ENCODE measurements at regions not wholly inside any gene's neighbourhood (a gene's known extent, or its start where the extent isn't known, plus 50 kb on each side); places are given as distances from the start of the nearest gene placed in this dataset.

GRCh38 chr7:91463330-91463729 lies 199.1 kb downstream of the FZD1 start:
- no peak for TF ChIP-seq POLR2A (IDR thresholded peaks at IDR 0.05)
- TF ChIP-seq, protein P1, sequence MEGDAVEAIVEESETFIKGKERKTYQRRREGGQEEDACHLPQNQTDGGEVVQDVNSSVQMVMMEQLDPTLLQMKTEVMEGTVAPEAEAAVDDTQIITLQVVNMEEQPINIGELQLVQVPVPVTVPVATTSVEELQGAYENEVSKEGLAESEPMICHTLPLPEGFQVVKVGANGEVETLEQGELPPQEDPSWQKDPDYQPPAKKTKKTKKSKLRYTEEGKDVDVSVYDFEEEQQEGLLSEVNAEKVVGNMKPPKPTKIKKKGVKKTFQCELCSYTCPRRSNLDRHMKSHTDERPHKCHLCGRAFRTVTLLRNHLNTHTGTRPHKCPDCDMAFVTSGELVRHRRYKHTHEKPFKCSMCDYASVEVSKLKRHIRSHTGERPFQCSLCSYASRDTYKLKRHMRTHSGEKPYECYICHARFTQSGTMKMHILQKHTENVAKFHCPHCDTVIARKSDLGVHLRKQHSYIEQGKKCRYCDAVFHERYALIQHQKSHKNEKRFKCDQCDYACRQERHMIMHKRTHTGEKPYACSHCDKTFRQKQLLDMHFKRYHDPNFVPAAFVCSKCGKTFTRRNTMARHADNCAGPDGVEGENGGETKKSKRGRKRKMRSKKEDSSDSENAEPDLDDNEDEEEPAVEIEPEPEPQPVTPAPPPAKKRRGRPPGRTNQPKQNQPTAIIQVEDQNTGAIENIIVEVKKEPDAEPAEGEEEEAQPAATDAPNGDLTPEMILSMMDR (IDR thresholded peaks at IDR 0.05): no peak

All from adrenal gland (tissue), 5 donors.